ENCODE measurements at regions not wholly inside any gene's neighbourhood (a gene's known extent, or its start where the extent isn't known, plus 50 kb on each side); places are given as distances from the start of the nearest gene placed in this dataset.

DNA sequence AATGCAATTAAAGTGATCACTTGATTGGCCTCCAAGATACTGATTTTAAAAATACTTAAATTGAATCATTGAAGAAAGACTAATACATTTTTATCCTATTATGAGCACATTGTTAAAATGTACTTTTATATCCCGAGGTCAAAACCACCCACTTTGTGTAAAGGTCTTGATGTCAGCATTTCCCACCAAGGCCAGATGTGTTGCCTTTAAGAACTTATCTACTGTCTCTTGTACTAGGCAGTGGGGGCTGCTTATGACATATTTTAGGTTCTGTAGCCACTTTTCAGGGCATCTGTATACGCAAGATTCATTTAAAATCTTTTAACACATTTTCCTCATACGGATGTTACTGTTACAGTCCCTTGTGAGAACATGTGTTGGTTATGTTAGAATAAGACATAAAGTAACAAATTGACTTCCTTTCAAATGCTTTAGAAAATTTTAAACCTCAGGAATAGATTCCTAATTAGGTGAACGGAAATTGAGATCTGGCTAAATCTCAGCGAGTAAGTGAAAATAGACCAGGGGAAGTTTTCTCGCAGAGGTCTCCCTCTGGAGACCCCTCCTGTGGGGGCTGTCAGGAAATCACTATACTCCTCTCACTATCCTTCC lies 456.2 kb downstream of the ADAMTS20 start:
- H3K4me1 Mint-ChIP-seq = no peaks in the 10 kb centered on the region
- H3K9me3 Mint-ChIP-seq = peaks cover 0 to 11% (median 8%) of the 10 kb centered on the region in 5 donors
- no peak overlapping the region for H3K4me3 Mint-ChIP-seq
- H3K27ac Mint-ChIP-seq = no peak overlapping the region
- DNase-seq = no peak
- H3K27me3 Mint-ChIP-seq = no peaks in the 10 kb centered on the region
- POLR2A ChIA-PET = no interaction called here
- H3K36me3 ChIP-seq (ENCODE audit: insufficient read depth, low read length) = no peaks in the 10 kb centered on the region
- H3K27ac ChIP-seq (ENCODE audit: low read depth, low read length) = no peak overlapping the region
- CTCF ChIA-PET = no interaction called here
- H3K9me3 ChIP-seq (ENCODE audit: low read length) = no peaks in the 10 kb centered on the region
- H3K4me3 ChIP-seq (ENCODE audit: low read length) = no peak overlapping the region
- H3K27me3 ChIP-seq (ENCODE audit: insufficient read depth, low read length, poor library complexity, severe bottlenecking) = no peaks in the 10 kb centered on the region
- no peaks in the 10 kb centered on the region for H3K4me1 ChIP-seq (ENCODE audit: insufficient read depth, low read length)
- H3K36me3 Mint-ChIP-seq = no peaks in the 10 kb centered on the region

DNA sequence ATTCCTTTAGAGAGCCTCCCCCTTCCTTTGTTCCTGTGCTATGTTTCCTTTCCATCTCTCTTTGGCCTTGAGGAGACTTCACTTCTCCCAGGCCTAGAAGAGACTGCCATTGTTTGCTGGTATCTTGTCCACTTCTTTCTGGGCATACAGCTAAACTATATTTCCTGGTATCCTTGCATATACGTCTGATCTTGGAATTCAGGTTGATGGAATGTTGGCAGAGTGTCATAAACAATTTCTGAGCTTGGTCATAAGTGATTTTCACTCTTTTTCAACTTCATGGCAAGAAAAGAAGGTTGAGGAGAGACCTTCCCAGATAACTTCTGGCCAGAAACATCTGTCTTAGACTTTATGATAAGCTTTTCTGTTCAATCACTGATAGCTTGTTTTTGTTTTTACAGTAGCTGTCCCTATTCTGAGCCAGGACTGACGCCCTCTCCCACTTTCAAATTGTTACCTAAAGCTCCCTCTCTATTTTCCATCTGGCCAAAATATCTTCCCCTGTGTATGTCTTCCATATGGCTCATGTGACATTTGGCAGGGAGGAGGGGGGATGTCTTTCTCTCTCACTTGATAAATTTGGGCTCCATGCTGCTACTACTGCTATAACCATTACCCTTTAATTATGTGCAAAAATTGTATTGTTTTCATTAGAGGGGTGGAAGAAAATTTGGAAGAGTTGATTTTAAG lies 457.0 kb downstream of the ADAMTS20 start:
- H3K27ac ChIP-seq (ENCODE audit: low read depth, low read length) = no peak overlapping the region
- H3K4me3 Mint-ChIP-seq = no peak overlapping the region
- no peaks in the 10 kb centered on the region for H3K27me3 Mint-ChIP-seq
- no peak for DNase-seq
- no peaks in the 10 kb centered on the region for H3K36me3 ChIP-seq (ENCODE audit: insufficient read depth, low read length)
- H3K4me1 Mint-ChIP-seq = no peaks in the 10 kb centered on the region
- ChIA-PET POLR2A (no interaction called here), CTCF (no interaction called here)
- no peaks in the 10 kb centered on the region for H3K9me3 ChIP-seq (ENCODE audit: low read length)
- peaks cover 0 to 14% (median 8%) of the 10 kb centered on the region in 5 donors for H3K9me3 Mint-ChIP-seq
- no peaks in the 10 kb centered on the region for H3K27me3 ChIP-seq (ENCODE audit: insufficient read depth, low read length, poor library complexity, severe bottlenecking)
- H3K4me1 ChIP-seq (ENCODE audit: insufficient read depth, low read length) = no peaks in the 10 kb centered on the region
- H3K27ac Mint-ChIP-seq = no peak overlapping the region
- H3K36me3 Mint-ChIP-seq = no peaks in the 10 kb centered on the region
- no peak overlapping the region for H3K4me3 ChIP-seq (ENCODE audit: low read length)

DNA sequence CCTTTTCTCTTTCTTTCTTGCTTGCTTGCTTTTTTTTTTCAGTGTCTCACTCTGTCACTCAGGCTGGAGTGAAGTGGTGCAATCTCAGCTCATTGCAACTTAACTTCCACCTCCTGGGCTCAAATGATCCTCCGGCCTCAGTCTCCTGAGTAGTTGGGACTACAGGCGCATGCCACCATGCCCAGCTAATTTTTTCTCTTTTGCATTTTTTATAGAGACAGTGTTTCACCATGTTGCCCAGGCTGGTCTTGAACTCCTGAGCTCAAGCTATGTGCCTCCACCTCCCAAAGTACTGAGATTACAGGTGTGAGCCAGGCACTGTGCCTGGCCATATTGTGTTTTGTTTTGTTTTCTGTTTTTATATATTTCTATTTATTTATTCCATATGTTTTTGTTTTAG lies 461.0 kb downstream of the ADAMTS20 start:
- no peak for DNase-seq
- Mint-ChIP-seq H3K36me3 (no peaks in the 10 kb centered on the region), H3K27ac (no peak overlapping the region), H3K4me1 (no peaks in the 10 kb centered on the region), H3K4me3 (no peak overlapping the region), H3K9me3 (peaks cover 3 to 20% (median 8%) of the 10 kb centered on the region in 5 donors), H3K27me3 (no peaks in the 10 kb centered on the region)
- no peaks in the 10 kb centered on the region for H3K36me3 ChIP-seq (ENCODE audit: insufficient read depth, low read length)
- no peaks in the 10 kb centered on the region for H3K27me3 ChIP-seq (ENCODE audit: insufficient read depth, low read length, poor library complexity, severe bottlenecking)
- H3K4me3 ChIP-seq (ENCODE audit: low read length) = no peak overlapping the region
- no peaks in the 10 kb centered on the region for H3K4me1 ChIP-seq (ENCODE audit: insufficient read depth, low read length)
- ChIA-PET POLR2A (no interaction called here), CTCF (no interaction called here)
- H3K9me3 ChIP-seq (ENCODE audit: low read length) = no peaks in the 10 kb centered on the region
- H3K27ac ChIP-seq (ENCODE audit: low read depth, low read length) = no peak overlapping the region

DNA sequence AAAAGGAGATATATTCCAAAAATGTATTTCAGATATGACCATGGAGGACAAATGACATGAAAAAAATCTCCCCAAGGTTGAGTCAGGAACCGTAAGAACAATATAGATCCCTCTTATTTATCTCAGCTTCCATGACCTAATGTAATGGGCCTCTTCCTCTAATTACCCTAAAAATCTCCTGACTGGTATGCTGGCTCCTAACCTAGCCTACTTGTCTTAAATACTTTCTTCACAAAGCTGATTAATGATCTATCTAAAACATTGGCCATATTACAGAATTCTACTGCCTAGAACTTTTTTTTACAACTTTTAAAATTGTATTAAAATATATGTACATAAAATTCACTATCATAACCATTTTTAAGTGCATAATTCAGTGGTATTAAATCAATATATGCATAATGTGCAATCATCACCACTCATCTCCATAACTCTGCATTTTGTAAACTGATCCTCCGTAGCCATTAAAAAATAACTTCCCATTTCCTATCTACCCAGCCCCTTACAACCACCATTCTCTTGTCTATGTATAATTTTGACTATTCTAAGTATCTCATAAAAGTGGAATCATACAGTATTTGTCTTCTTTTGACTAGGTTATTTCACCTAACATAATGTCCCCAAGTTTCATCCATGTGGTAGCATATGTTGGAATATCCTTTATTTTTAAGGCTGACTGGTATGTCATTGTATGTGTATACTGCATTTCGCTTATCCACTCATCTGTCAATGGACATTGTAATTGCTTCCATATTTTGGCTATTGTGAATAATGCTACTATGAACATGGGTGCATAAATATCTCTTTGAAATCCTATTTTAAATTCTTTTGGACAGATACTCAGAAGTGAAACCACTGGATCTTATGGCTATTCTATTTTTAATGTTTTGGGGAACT lies 464.6 kb downstream of the ADAMTS20 start:
- POLR2A ChIA-PET = no interaction called here

DNA sequence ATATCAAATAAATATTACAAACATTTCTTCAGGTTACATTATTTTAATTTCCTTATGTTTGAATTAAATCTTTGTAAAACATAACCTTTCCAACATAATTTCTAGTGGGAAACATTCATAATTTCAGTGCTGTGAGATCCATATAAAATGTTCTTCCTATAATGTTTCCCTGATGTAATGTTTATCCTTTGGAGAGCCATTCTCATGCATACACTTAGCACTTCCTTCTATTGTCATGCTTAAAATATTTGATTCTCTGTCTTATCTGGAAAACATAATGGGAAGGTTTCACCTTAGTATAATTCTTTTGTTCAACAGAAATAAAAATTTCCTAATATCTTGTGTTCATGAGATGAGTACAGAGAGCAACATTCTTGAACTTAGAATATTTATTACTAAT lies 472.5 kb downstream of the ADAMTS20 start:
- Histone ChIP-seq H3K9me3 (ENCODE audit: low read length) (no peaks in the 10 kb centered on the region), H3K4me3 (ENCODE audit: low read length) (no peak overlapping the region), H3K36me3 (ENCODE audit: insufficient read depth, low read length) (no peaks in the 10 kb centered on the region), H3K27me3 (ENCODE audit: insufficient read depth, low read length, poor library complexity, severe bottlenecking) (no peaks in the 10 kb centered on the region), H3K4me1 (ENCODE audit: insufficient read depth, low read length) (no peaks in the 10 kb centered on the region), H3K27ac (ENCODE audit: low read depth, low read length) (no peak overlapping the region)
- H3K27me3 Mint-ChIP-seq = no peaks in the 10 kb centered on the region
- no peak for DNase-seq
- H3K4me3 Mint-ChIP-seq = no peak overlapping the region
- peaks cover 7 to 20% (median 9%) of the 10 kb centered on the region in 5 donors for H3K9me3 Mint-ChIP-seq
- ChIA-PET CTCF (no interaction called here), POLR2A (no interaction called here)
- no peak overlapping the region for H3K27ac Mint-ChIP-seq
- H3K4me1 Mint-ChIP-seq = no peaks in the 10 kb centered on the region
- no peaks in the 10 kb centered on the region for H3K36me3 Mint-ChIP-seq

More for the DNA sequence above, 464.6 kb downstream of the ADAMTS20 start:
- Histone ChIP-seq H3K36me3 (ENCODE audit: insufficient read depth, low read length) (no peaks in the 10 kb centered on the region), H3K27ac (ENCODE audit: low read depth, low read length) (no peak overlapping the region), H3K9me3 (ENCODE audit: low read length) (no peaks in the 10 kb centered on the region), H3K4me3 (ENCODE audit: low read length) (no peak overlapping the region), H3K4me1 (ENCODE audit: insufficient read depth, low read length) (no peaks in the 10 kb centered on the region), H3K27me3 (ENCODE audit: insufficient read depth, low read length, poor library complexity, severe bottlenecking) (no peaks in the 10 kb centered on the region)
- H3K36me3 Mint-ChIP-seq = no peaks in the 10 kb centered on the region
- peaks cover 10 to 25% (median 12%) of the 10 kb centered on the region in 5 donors for H3K9me3 Mint-ChIP-seq
- H3K27me3 Mint-ChIP-seq = no peaks in the 10 kb centered on the region
- no peak overlapping the region for H3K27ac Mint-ChIP-seq
- H3K4me3 Mint-ChIP-seq = no peak overlapping the region
- DNase-seq = no peak
- CTCF ChIA-PET = no interaction called here
- no peaks in the 10 kb centered on the region for H3K4me1 Mint-ChIP-seq

DNA sequence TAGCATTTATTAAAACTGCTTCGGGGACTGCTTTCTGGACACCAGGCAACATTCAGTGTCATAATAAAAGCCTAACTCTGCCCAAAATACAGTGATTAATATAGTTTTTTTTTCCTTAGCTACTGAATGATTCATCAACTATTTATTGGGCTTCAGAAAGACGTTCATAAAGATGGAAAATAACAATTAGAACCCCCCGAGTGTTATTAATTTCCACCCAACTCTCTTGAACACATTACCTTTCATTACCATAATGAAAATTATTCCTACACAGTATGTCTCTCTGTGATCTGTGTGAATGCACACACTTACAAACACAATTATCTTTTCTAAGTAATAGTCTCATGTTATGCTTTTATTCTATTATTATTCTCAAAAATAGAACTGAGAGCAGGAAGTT lies 473.0 kb downstream of the ADAMTS20 start:
- Histone ChIP-seq H3K4me3 (ENCODE audit: low read length) (no peak overlapping the region), H3K9me3 (ENCODE audit: low read length) (no peaks in the 10 kb centered on the region)

DNA sequence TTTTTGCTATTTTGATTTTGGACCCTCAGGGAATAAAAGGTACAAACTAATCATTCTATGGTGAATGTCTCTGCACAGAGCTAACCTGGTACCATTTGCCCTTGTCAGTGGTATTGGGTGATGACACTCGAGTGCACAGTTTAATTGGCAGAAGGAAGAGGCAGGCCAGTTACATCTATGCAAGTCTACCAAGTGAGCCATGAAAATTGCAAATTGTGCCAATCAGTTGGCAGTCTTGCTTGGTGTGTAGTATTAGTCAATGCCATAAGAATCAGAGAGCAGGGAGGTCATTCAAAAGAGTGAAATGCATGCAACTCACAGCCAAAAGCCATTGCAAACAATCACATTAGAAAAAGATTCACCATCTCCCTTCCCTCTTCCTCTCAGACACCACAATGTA lies 479.6 kb downstream of the ADAMTS20 start:
- no peaks in the 10 kb centered on the region for H3K4me1 Mint-ChIP-seq
- no peaks in the 10 kb centered on the region for H3K36me3 Mint-ChIP-seq
- Histone ChIP-seq H3K27ac (ENCODE audit: low read depth, low read length) (no peak overlapping the region), H3K9me3 (ENCODE audit: low read length) (no peaks in the 10 kb centered on the region), H3K4me1 (ENCODE audit: insufficient read depth, low read length) (no peaks in the 10 kb centered on the region), H3K4me3 (ENCODE audit: low read length) (no peak overlapping the region), H3K36me3 (ENCODE audit: insufficient read depth, low read length) (no peaks in the 10 kb centered on the region), H3K27me3 (ENCODE audit: insufficient read depth, low read length, poor library complexity, severe bottlenecking) (no peaks in the 10 kb centered on the region)
- CTCF ChIA-PET = no interaction called here
- no peak for DNase-seq
- H3K9me3 Mint-ChIP-seq = peaks cover 0 to 8% (median 5%) of the 10 kb centered on the region in 5 donors
- no peaks in the 10 kb centered on the region for H3K27me3 Mint-ChIP-seq
- POLR2A ChIA-PET = no interaction called here
- no peak overlapping the region for H3K4me3 Mint-ChIP-seq
- H3K27ac Mint-ChIP-seq = no peak overlapping the region

More for the DNA sequence above, 473.0 kb downstream of the ADAMTS20 start:
- Mint-ChIP-seq H3K36me3 (no peaks in the 10 kb centered on the region), H3K4me1 (no peaks in the 10 kb centered on the region), H3K27me3 (no peaks in the 10 kb centered on the region), H3K4me3 (no peak overlapping the region), H3K9me3 (peaks cover 3 to 16% (median 10%) of the 10 kb centered on the region in 5 donors), H3K27ac (no peak overlapping the region)
- ChIA-PET CTCF (no interaction called here), POLR2A (no interaction called here)
- no peak for DNase-seq
- Histone ChIP-seq H3K27ac (ENCODE audit: low read depth, low read length) (no peak overlapping the region), H3K36me3 (ENCODE audit: insufficient read depth, low read length) (no peaks in the 10 kb centered on the region), H3K4me1 (ENCODE audit: insufficient read depth, low read length) (no peaks in the 10 kb centered on the region), H3K27me3 (ENCODE audit: insufficient read depth, low read length, poor library complexity, severe bottlenecking) (no peaks in the 10 kb centered on the region)

DNA sequence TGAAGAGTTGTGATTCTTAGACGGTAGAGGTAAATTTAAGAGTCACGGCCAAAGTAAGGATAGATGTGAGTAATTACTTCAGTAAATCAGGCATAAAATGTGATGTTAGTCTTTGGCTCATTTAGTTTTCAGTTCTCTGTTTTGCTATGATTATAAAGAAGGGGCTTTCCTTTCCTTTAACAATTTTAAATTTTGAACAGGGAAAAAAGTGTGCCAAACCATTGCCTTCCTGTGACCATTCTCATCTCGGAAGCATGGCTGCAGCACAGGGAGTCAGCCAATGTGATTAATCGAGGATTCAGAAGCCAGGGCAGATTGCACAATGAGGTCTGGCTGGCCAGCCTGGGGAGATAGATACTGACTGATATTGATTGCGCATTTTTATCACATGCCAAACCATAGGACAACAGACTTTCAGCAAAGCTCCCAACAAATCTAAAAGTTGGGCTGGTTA lies 480.2 kb upstream of the PRICKLE1 start:
- no peaks in the 10 kb centered on the region for H3K36me3 ChIP-seq (ENCODE audit: insufficient read depth, low read length)

More for the DNA sequence above, 480.2 kb upstream of the PRICKLE1 start:
- Histone ChIP-seq H3K4me3 (ENCODE audit: low read length) (no peak overlapping the region), H3K9me3 (ENCODE audit: low read length) (no peaks in the 10 kb centered on the region), H3K27ac (ENCODE audit: low read depth, low read length) (no peak overlapping the region), H3K4me1 (ENCODE audit: insufficient read depth, low read length) (no peaks in the 10 kb centered on the region), H3K27me3 (ENCODE audit: insufficient read depth, low read length, poor library complexity, severe bottlenecking) (no peaks in the 10 kb centered on the region)
- no peaks in the 10 kb centered on the region for H3K27me3 Mint-ChIP-seq
- CTCF ChIA-PET = no interaction called here
- no peak overlapping the region for H3K4me3 Mint-ChIP-seq
- no peak for DNase-seq
- H3K36me3 Mint-ChIP-seq = no peaks in the 10 kb centered on the region
- H3K9me3 Mint-ChIP-seq = peaks cover 0 to 6% (median 0%) of the 10 kb centered on the region in 5 donors
- H3K27ac Mint-ChIP-seq = no peak overlapping the region
- POLR2A ChIA-PET = no interaction called here
- H3K4me1 Mint-ChIP-seq = no peaks in the 10 kb centered on the region
